H9 (cell line): ENCODE measurements at regions not wholly inside any gene's neighbourhood (a gene's known extent, or its start where the extent isn't known, plus 50 kb on each side); places are given as distances from the start of the nearest gene placed in this dataset.

Source experiments
- DNase-seq: peaks from one replicate; pipeline ENCODE4 v3.0.0-alpha.2; 2017
- H2AFZ ChIP-seq: one replicate; pipeline ENCODE4 v1.6.1; 2013; ENCODE audit warnings: mild to moderate bottlenecking, low read length, control low read depth, moderate library complexity
- H2AK5ac ChIP-seq: 2 replicates; pipeline ENCODE4 v1.6.1; 2013; ENCODE audit warnings: low read length, control low read depth, mixed read lengths; ENCODE audit not compliant: insufficient read length
- H2BK120ac ChIP-seq: one replicate; pipeline ENCODE4 v1.6.1; 2013; ENCODE audit warnings: low read depth, mild to moderate bottlenecking, low read length, control low read depth, inconsistent platforms; ENCODE audit not compliant: poor library complexity, severe bottlenecking
- H2BK12ac ChIP-seq: 2 replicates; pipeline ENCODE4 v1.6.1; 2013; ENCODE audit warnings: low read length, control low read depth, mixed read lengths, low read depth; ENCODE audit not compliant: insufficient read length
- H2BK15ac ChIP-seq: 2 replicates; pipeline ENCODE4 v1.6.1; 2013; ENCODE audit warnings: low read depth, low read length, control low read depth
- H2BK20ac ChIP-seq: one replicate; pipeline ENCODE4 v1.6.1; 2013; ENCODE audit warnings: low read depth, mild to moderate bottlenecking, low read length, control low read depth, inconsistent platforms; ENCODE audit not compliant: poor library complexity, severe bottlenecking
- H2BK5ac ChIP-seq: 2 replicates; pipeline ENCODE4 v1.6.1; 2013; ENCODE audit warnings: low read length, control low read depth, mixed read lengths; ENCODE audit not compliant: insufficient read length
- H3K14ac ChIP-seq: 2 replicates; pipeline ENCODE4 v1.6.1; 2013; ENCODE audit warnings: low read length, control low read depth; ENCODE audit not compliant: insufficient read depth
- H3K18ac ChIP-seq: 2 replicates; pipeline ENCODE4 v1.6.1; 2013; ENCODE audit warnings: low read depth, mild to moderate bottlenecking, mixed read lengths, low read length, control low read depth; ENCODE audit not compliant: insufficient read length
- H3K23ac ChIP-seq: 2 replicates; pipeline ENCODE4 v1.6.1; 2013; ENCODE audit warnings: low read length, control low read depth, mixed read lengths, low read depth; ENCODE audit not compliant: insufficient read length
- H3K23me2 ChIP-seq: 2 replicates; pipeline ENCODE4 v1.6.1; 2013; ENCODE audit warnings: low read depth, mild to moderate bottlenecking, mixed read lengths, low read length, control low read depth; ENCODE audit not compliant: insufficient read length, poor library complexity, severe bottlenecking
- H3K27ac ChIP-seq: 2 replicates; pipeline ENCODE4 v1.5.1; 2013; ENCODE audit warnings: low read length, control low read depth, mixed read lengths, low read depth; ENCODE audit not compliant: insufficient read length
- H3K27me3 ChIP-seq: 2 replicates; pipeline ENCODE4 v1.6.1; 2013; ENCODE audit warnings: low read length, control low read depth, inconsistent platforms; ENCODE audit not compliant: insufficient read depth
- H3K4ac ChIP-seq: 2 replicates; pipeline ENCODE4 v1.6.1; 2013; ENCODE audit warnings: low read depth, mild to moderate bottlenecking, control low read depth, inconsistent platforms, low read length, moderate library complexity
- H3K4me1 ChIP-seq: 2 replicates; pipeline ENCODE4 v1.6.1; 2013; ENCODE audit warnings: low read length, control low read depth, inconsistent platforms; ENCODE audit not compliant: insufficient read depth
- H3K4me2 ChIP-seq: 2 replicates; pipeline ENCODE4 v1.6.1; 2013; ENCODE audit warnings: low read length, control low read depth, mixed read lengths; ENCODE audit not compliant: insufficient read length, insufficient read depth
- H3K56ac ChIP-seq: 2 replicates; pipeline ENCODE4 v1.6.1; 2013; ENCODE audit warnings: low read depth, mild to moderate bottlenecking, mixed read lengths, low read length, control low read depth; ENCODE audit not compliant: insufficient read length
- H3K79me1 ChIP-seq: 2 replicates; pipeline ENCODE4 v1.6.1; 2013; ENCODE audit warnings: low read depth, mild to moderate bottlenecking, moderate library complexity, low read length, control low read depth, inconsistent platforms; ENCODE audit not compliant: insufficient read depth, poor library complexity, severe bottlenecking
- H3K79me2 ChIP-seq: 2 replicates; pipeline ENCODE4 v1.6.1; 2013; ENCODE audit warnings: low read length, control low read depth, inconsistent platforms; ENCODE audit not compliant: insufficient read depth
- H3K9ac ChIP-seq: 2 replicates; pipeline ENCODE4 v1.6.1; 2013; ENCODE audit warnings: low read length, control low read depth, mixed read lengths; ENCODE audit not compliant: insufficient read length; ENCODE audit errors: extremely low read depth
- H3K9me3 ChIP-seq: one replicate; pipeline ENCODE4 v1.6.1; 2013; ENCODE audit warnings: low read depth, low read length, inconsistent platforms; ENCODE audit not compliant: control insufficient read depth
- H3T11ph ChIP-seq: one replicate; pipeline ENCODE4 v1.6.1; 2013; ENCODE audit warnings: mild to moderate bottlenecking, low read length, control low read depth, inconsistent platforms
- H4K20me1 ChIP-seq: one replicate; pipeline ENCODE4 v1.6.1; 2013; ENCODE audit not compliant: control insufficient read depth, insufficient read length, insufficient read depth
- H4K5ac ChIP-seq: 2 replicates; pipeline ENCODE4 v1.6.1; 2013; ENCODE audit warnings: low read depth, mild to moderate bottlenecking, mixed read lengths, low read length, control low read depth; ENCODE audit not compliant: insufficient read length
- H4K8ac ChIP-seq: replicated peaks from 2 replicates; pipeline ENCODE4 v1.6.1; 2013; ENCODE audit warnings: low read length, control low read depth, mixed read lengths, low read depth; ENCODE audit not compliant: insufficient read length
- H4K91ac ChIP-seq: 2 replicates; pipeline ENCODE4 v1.6.1; 2013; ENCODE audit warnings: low read depth, mild to moderate bottlenecking, moderate library complexity, mixed read lengths, low read length, control low read depth; ENCODE audit not compliant: insufficient read length
- H3K27ac Mint-ChIP-seq, 3 experiments: 2 replicates in 2 of 3; 3 replicates in 1 of 3; pipeline ENCODE4 v1.8.0; 2020 to 2021; ENCODE audit warnings: mixed read lengths in 3 of 3, mild to moderate bottlenecking in 1 of 3, moderate library complexity in 1 of 3
- H3K27me3 Mint-ChIP-seq: 2 replicates; pipeline ENCODE4 v1.8.0; 2021; ENCODE audit warnings: low read depth, mild to moderate bottlenecking, moderate library complexity, mixed read lengths
- H3K36me3 Mint-ChIP-seq, 3 experiments: 2 replicates in 2 of 3; 3 replicates in 1 of 3; pipeline ENCODE4 v1.8.0; 2020 to 2021; ENCODE audit warnings: low read depth in 3 of 3, mixed read lengths in 3 of 3; ENCODE audit not compliant: insufficient read depth in 1 of 3
- H3K4me1 Mint-ChIP-seq, 2 experiments: 2 replicates each; pipeline ENCODE4 v1.8.0; 2020; ENCODE audit warnings: mixed read lengths in 2 of 2
- H3K4me3 Mint-ChIP-seq, 2 experiments: 2 replicates in 1 of 2; 3 replicates in 1 of 2; pipeline ENCODE4 v1.8.0; 2020 to 2021; ENCODE audit warnings: mild to moderate bottlenecking in 2 of 2, mixed read lengths in 2 of 2, moderate library complexity in 1 of 2
- H3K9me3 Mint-ChIP-seq, 2 experiments: 2 replicates in 1 of 2; 3 replicates in 1 of 2; pipeline ENCODE4 v1.8.0; 2020; ENCODE audit warnings: mild to moderate bottlenecking in 2 of 2, mixed read lengths in 2 of 2, moderate library complexity in 1 of 2
- CTCF ChIP-seq: fragments of 200-600 bp; sonication (generic); conservative IDR thresholded peaks from 3 replicates; pipeline ENCODE4 v1.8.0; 2021; ENCODE audit warnings: antibody characterized with exemption, mild to moderate bottlenecking
- WGBS: extraction: QIAGEN DNeasy Blood & Tissue Kit; methylation state at CpG from one replicate; pipeline ENCODE4 v1.1.7; 2013; ENCODE audit warnings: missing lambda C conversion rate, low lambda C conversion rate, mixed read lengths; ENCODE audit not compliant: insufficient read length; ENCODE audit errors: extremely low coverage; 5-methylcytosine and 5-hydroxymethylcytosine counted together

DNA sequence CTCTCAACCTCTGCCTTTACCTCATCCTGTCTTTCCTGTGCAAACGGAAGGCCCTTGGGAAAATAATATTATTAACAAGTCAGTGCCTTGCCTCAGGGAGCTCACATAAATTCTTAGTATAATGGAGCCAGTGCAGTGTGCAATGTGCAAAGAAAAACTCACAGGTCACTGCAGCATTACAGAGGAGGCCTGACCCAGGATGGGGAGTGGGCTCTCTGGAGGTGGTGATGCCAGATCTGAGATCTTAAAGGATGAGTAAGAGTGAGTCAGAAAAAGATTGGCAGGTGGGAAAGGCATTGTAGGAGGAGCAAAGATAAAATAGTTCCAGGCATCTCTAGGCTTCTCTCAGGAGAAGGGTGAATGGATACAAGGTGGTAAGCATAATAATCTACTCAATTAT lies 185.6 kb upstream of the ADAMTS9 start:
- H3K27ac Mint-ChIP-seq: no peak overlapping the region
- Histone ChIP-seq H3K18ac (no peak overlapping the region), H3T11ph (no peak overlapping the region), H3K9me3 (no peaks in the 10 kb centered on the region), H3K27me3 (no peaks in the 10 kb centered on the region), H3K23me2 (no peaks in the 10 kb centered on the region), H3K27ac (no peak overlapping the region), H3K23ac (no peak overlapping the region), H3K4me2 (no peak overlapping the region), H2BK15ac (no peak overlapping the region), H3K9ac (no peak overlapping the region), H2AFZ (no peak overlapping the region), H2AK5ac (no peak overlapping the region), H4K91ac (no peak overlapping the region), H3K4me1 (no peaks in the 10 kb centered on the region), H3K79me1 (no peaks in the 10 kb centered on the region), H4K8ac (no peak overlapping the region), H3K14ac (no peak overlapping the region), H4K20me1 (no peaks in the 10 kb centered on the region), H3K4ac (no peak overlapping the region), H3K56ac (no peak overlapping the region), H3K79me2 (no peaks in the 10 kb centered on the region), H2BK20ac (no peak overlapping the region), H4K5ac (no peak overlapping the region), H2BK120ac (no peak overlapping the region), H2BK12ac (no peak overlapping the region), H2BK5ac (no peak overlapping the region)
- TF ChIP-seq CTCF: no peak
- peaks cover 10% of the 10 kb centered on the region in 2 experiments for H3K4me1 Mint-ChIP-seq
- no peak for DNase-seq
- no peak overlapping the region for H3K4me3 Mint-ChIP-seq
- no peaks in the 10 kb centered on the region for H3K27me3 Mint-ChIP-seq
- H3K9me3 Mint-ChIP-seq: peaks cover 0 to 9% of the 10 kb centered on the region in 2 experiments; a peak in 4 of 5 replicates
- no CpG with 5 or more reads among the region's 1 CpG for WGBS
- no peaks in the 10 kb centered on the region; a peak in 1 of 7 replicates for H3K36me3 Mint-ChIP-seq
